Activated naive CD4-positive, alpha-beta T cell treated with anti-CD3 and anti-CD28 coated beads, Interleukin-2, amount 50 U/mL, for 16 hours (primary cell): ENCODE measurements at regions not wholly inside any gene's neighbourhood (a gene's known extent, or its start where the extent isn't known, plus 50 kb on each side); places are given as distances from the start of the nearest gene placed in this dataset.
"Not testable (repeated sequence)": the region's sequence is repeated elsewhere in the genome, so short reads cannot be mapped to it uniquely, and the experiment has no call there.

Experiments used
- DNase-seq: peaks from one replicate; pipeline ENCODE4 v3.0.0-alpha.2; 2020

DNA sequence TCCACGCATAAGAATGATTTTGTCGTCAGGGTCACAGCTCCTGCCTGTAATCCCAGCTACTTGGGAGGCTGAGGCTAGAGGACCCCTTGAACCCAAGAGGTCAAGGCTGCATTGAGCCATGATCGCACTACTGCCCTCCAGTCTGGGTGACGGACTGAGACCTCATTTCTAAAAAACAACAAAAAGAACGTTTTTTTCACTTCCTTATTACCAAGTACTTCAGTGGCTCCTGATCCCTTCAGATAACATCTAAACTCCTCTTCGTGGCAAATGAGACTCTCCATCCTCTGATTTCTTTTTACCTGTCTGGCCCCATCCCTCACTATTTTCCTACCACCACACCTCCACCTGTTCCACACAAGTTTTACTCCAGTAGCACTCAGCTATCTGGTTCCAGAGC lies 105.4 kb upstream of the TLK1 start:
- no peak for DNase-seq

DNA sequence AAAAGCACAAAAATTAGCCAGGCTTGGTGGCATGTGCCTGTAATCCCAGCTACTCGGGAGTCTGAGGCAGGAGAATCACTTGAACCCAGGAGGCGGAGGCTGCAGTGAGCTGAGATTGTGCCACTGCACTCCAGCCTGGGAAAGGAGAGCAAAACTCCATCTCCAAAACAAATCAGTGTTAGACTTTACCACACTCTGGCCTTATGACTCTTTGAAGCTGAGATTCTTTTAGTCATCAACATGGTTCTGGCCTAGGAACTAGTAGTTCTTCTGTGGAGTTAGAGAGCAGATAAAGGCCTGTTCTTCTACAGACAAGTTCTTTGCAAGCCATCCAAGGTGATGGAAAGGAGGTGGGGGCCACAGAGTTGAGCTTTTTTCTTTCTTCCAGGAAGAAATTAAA lies 100.8 kb upstream of the TLK1 start:
- DNase-seq, result not testable (repeated sequence)

DNA sequence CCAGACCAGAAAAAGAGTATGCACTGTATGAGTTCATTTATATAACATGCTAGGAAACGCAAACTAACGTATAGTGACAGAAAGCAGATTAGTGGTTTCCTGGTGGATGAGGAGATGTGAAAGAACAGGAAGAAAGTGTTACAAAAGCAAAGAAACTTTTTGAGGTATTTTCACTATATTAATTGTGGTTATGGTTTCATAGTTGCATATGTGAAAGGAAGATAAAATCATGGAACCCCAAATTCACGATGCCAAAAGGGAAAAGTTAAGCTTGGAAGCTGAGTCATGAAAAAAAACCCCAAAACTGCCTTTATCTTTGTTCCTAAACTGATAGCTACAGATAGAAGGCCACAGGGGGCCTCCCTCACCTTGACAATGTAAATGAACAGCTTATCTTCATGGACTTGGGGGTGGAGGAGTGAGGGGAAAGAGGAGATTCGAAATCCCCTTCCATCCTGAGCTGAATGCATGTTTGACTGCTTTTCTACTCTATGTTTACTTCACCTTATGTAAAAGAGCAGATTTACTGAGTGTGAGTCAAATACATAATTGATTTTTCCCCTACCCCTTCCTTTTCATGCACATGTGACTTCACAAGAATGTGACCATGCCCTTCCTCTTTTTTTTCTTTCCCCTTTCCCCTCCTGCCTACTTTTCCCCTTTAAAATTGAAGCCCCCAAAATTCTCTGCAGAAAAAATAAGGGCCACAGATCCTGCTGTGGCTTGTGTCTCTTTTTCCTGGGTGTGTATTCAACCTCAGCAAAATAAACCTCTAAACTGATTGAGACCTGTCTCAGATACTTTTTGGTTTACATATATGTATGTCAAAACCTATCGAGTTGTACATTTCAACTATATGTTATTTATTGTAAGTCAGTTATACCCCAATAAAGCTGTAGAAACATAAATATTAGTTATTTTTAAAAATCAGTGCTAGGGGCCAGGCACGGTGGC lies 100.1 kb upstream of the TLK1 start:
- peak; percentile 44 for DNase-seq

- DNase-seq, result no peak
These were observed 94.0 kb upstream of the TLK1 start for GRCh38 chr2:171254666-171255065.

DNA sequence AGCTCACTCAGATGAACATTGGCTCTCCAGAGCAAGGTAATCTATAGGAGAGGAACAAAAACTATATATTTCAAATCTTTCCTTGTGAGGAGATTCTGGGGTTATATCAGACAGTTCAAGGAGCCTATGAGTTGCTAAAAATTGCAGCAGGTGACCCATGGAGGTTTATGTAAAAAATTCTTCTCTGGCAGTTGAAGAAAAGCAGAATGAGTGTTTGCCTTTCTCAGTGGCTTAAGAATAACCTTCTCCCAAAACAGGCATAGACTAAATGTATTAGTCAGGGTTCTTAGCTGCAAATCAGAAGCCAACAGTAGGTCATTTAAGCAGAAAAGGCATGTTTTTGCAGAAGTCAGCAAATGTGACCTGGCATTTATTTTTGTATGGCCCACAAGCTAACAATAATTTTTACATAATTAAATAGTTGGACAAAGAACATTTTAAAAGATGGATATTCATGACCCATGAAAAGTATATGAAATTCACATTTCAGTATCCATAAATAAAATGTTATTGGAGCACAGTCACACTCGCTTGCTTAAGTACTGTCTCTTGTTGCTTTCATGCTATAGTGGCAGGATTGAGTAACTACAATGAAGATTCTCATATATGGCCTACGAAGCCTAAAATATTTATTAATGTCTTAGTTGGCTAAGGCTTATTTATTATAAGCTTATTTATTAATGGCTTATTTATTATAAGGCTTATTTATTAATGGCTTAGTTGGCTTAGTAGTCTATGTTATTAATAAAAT lies 93.4 kb upstream of the TLK1 start:
- DNase-seq, result no peak

GRCh38 chr2:171253279-171253678 lies 92.6 kb upstream of the TLK1 start:
- DNase-seq, result no peak

GRCh38 chr2:171249689-171250088 lies 89.0 kb upstream of the TLK1 start:
- no peak for DNase-seq

DNA sequence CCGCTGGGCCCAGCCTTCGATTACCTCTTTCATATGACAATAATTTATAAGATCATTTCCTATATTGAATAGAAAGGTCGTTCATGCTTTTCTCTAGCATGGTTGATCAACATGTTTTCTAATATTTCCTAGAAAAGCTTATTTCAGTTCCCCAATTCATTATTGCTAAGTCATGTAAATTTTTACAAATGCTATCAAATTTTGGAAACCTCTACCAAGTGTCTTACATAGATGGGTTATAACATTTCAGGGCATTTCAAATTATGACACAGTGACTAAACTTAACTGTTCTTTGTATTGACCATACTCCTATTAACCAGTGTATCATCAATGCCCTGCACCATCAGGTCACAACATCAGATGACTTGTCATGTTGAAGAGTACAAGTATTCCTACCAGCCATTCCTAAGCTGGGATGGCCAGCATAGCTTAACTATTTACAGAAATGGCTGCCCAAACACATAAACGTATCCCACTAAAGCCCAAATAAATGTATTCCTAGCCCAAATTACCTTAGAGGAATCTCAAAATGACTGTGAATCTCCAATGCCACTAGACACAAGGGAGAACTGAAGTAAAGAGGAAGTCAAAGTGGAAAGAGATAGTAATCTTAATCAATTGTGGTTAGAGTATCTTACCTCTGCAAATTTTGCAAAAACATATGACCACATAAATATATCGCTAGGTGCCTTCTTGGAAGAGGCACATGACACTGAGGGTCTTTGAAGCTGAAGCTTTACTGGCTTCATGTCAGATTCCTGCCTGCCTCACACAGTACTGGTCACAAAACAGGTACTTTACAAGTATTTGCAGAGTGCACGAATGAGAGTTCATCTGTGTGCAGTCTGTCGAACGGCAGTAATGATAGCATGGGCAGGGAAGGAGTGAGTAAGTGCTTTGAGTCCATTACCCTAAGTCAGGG lies 87.3 kb upstream of the TLK1 start:
- no peak for DNase-seq

GRCh38 chr2:171244970-171245782 lies 84.5 kb upstream of the TLK1 start:
- DNase-seq, result no peak

DNA sequence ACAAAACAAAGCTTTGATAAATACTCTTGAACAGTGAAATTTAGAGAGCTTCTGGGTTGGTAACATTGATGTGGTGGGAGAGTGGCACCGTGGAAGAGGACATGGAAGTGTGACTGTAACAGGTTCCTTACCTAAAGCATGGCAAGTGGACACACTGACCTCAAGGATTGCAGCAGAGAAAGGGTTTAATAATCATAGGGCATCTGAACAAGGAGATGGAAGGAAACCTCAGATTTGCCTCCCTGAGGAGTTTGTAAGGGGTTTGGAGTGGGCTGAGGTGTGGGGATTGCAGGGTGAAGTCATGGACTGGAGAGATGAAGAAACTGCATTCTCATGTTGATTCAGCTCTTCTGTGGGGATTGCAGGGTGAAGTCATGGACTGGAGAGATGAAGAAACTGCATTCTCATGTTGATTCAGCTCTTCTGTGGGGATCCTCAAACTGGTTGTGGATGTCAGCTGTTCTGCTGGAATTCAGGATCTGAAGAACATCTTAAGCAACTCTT lies 83.8 kb upstream of the TLK1 start:
- no peak for DNase-seq

DNA sequence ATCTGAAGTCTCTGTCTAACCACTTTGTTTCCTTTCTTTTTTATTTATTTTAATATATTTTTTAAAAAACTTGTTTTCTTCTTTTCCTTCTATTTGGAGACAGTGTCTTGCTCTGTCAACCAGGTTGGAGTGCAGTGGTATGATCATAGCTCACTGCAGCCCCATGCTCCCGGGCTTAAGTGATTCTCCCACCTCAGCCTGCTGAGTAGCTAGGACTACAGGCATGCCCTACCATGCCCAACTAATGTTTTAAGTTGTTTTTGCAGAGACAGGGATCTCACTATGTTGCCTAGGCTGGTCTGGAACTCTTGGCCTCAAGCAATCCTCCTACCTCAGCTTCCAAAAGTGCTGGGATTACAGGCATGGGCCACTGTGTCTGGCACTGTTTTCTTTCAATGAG lies 81.1 kb upstream of the TLK1 start:
- DNase-seq, result no peak

DNA sequence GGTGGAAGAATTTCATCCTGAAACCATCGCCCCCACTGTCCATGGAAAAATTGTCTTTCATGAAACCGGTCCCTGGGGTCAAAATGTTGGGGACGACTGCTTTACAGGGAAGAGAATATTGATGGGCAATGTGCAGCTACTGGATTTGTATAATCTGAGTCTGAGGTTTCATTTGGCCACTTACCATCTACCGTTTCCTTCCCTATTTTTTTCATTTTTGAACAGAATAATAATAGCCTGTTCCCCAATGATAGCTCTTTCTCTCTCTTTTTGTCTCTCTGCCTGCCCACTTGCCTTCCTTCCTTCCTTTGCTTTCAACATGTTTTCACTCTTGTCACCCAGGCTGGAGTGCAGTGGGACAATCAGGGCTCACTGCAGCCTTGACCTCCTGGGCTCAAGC lies 78.3 kb upstream of the TLK1 start:
- no peak for DNase-seq

GRCh38 chr2:171237751-171238505 lies 77.2 kb upstream of the TLK1 start:
- no peak for DNase-seq

DNA sequence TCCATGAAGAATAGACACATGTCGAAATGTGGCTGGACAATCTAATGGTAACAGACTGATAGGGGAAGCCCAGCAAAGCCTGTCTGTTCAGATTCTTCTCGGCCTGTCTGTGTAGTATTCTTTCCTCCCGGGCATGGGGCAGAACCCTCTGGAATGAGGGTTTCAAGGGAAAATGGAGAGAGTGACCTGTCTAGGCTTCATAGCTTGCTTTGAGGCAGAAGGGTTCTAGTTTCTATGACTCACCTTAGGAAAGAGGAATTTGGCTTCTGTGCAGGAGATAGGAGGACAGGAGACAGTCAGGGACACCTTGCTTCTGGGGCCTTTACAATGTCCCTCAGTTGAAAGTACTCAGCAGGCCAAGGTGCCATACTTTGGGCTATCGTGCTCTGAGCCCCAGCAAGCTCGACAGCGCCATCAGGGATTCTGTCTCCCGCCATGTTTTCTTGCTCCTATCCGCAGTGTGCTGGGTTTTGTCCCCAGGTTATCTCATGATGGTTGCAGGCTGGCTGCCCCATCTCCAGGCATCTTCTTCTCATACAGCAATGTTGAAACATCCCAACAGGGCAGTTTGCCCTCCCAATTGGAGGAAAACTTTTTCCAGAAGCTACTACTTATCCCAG lies 74.7 kb upstream of the TLK1 start:
- DNase-seq, result no peak

DNA sequence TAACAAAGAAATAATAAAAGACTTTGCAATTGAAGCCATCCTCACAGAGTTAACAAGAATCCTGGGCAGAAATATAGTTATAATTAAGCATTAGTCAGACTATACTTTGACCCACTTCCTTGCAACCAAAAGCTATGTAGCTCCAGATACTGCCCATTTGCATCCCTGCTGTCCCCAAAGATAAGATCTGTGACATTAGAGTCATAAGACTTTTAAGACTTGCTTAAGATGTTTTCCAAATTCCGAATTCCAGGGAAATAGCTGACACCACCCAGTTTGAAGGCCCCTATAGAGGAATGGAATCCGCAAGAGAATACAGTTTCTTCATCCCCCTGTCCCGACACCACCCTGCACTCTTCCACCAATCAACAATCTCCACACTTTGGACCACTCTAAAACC lies 69.5 kb upstream of the TLK1 start:
- no peak for DNase-seq

- no peak for DNase-seq
These were observed 68.1 kb upstream of the TLK1 start for GRCh38 chr2:171228826-171229225.

DNA sequence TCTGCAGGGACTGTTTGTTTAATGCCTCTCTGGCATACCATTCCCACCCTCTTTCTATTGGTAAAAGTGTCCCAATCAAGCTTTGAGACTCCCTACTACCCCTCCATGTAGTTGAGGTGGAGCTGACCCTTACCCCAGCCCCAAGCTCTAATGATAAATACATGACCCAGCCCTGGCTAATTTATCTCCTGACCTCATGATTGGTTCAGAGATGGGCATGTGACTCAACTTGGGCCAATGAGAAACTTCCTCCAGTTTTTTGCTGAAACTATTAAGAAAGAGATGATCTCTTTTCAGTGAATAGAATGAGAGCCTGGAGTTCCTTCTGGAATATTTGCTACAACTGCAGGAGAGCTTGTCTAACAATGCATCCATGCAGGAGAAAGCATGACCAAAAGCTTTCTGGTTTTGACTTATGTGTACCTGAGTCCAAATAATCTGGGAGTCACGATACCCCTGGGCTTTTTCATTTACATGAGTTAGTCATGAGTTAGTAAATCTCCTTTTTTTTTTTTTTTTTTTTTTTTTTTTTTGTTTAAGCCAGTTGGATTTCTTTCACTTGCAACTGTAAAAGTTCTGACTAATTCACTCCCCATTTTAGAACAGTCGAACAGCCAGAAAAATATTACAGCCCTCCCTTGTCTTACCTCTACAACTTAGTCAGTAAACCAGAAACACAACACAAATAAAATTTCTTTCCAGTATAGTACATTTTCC lies 66.5 kb upstream of the TLK1 start:
- no peak for DNase-seq

- no peak for DNase-seq
These were observed 65.8 kb upstream of the TLK1 start for GRCh38 chr2:171226461-171226860.

DNA sequence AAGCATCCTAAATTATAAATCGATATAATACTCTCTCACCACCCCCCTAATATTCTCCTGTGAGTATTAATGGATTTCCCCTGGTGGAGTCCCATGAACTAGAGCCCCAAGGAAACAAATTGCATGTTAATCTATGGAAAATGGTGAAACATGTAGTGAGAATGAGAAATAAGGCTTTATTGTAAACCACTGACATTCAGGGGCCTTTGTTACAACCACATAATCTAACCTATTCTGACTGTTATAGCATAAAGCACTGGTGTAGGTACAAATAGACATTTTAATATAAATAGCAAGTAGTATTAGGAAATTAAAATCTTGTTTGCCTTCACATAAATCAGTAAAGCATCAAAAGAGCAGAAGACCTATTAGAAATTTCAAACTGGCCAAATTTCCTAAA lies 65.3 kb upstream of the TLK1 start:
- DNase-seq, result no peak
